ENCODE measurements at regions not wholly inside any gene's neighbourhood (a gene's known extent, or its start where the extent isn't known, plus 50 kb on each side); places are given as distances from the start of the nearest gene placed in this dataset.

- no peak; the same call in 1 of the 2 replicates for TF ChIP-seq CTCF (conservative IDR thresholded peaks at IDR 0.05; ENCODE audit: low read depth, low read length)
- TF ChIP-seq EZH2 (IDR thresholded peaks at IDR 0.05; ENCODE audit: borderline replicate concordance, low read depth, low read length, poor library complexity, severe bottlenecking) = no peak
These were observed 280.6 kb upstream of the ZFP42 start for GRCh38 chr4:187714957-187715356.

Measured in A673 (cell line).